RPMI7951 (cell line): ENCODE measurements at regions not wholly inside any gene's neighbourhood (a gene's known extent, or its start where the extent isn't known, plus 50 kb on each side); places are given as distances from the start of the nearest gene placed in this dataset.

ENCODE experiments used
- DNase-seq: peaks from one replicate; pipeline ENCODE4 v3.0.0-alpha.2; 2012; ENCODE audit warnings: low read depth

GRCh38 chr5:144831650-144832049, 661.0 kb downstream of the KCTD16 start:
- no peak for DNase-seq

GRCh38 chr5:144822503-144822902, 651.8 kb downstream of the KCTD16 start:
- DNase-seq, result no peak

GRCh38 chr5:144820278-144820677, 649.6 kb downstream of the KCTD16 start:
- DNase-seq, result no peak

- no peak for DNase-seq
These were observed 644.5 kb downstream of the KCTD16 start for GRCh38 chr5:144815131-144815530.

GRCh38 chr5:144812763-144813162, 642.1 kb downstream of the KCTD16 start:
- DNase-seq, result no peak

GRCh38 chr5:144800169-144800568, 629.5 kb downstream of the KCTD16 start:
- no peak for DNase-seq

- DNase-seq, result no peak
These were observed 627.9 kb downstream of the KCTD16 start for GRCh38 chr5:144798595-144798994.

GRCh38 chr5:144794922-144795321, 624.2 kb downstream of the KCTD16 start:
- no peak for DNase-seq

GRCh38 chr5:144788556-144788955, 617.9 kb downstream of the KCTD16 start:
- no peak for DNase-seq

- no peak for DNase-seq
These were observed 617.4 kb downstream of the KCTD16 start for GRCh38 chr5:144788046-144788445.

- DNase-seq, result no peak
These were observed 608.7 kb downstream of the KCTD16 start for GRCh38 chr5:144779368-144779767.

GRCh38 chr5:144778561-144778960, 607.9 kb downstream of the KCTD16 start:
- DNase-seq, result no peak

GRCh38 chr5:144774197-144774596, 603.5 kb downstream of the KCTD16 start:
- no peak for DNase-seq

- no peak for DNase-seq
These were observed 603.0 kb downstream of the KCTD16 start for GRCh38 chr5:144773628-144774027.

- no peak for DNase-seq
These were observed 601.1 kb downstream of the KCTD16 start for GRCh38 chr5:144771802-144772201.

GRCh38 chr5:144742361-144742760, 571.7 kb downstream of the KCTD16 start:
- no peak for DNase-seq

- DNase-seq, result no peak
These were observed 561.1 kb downstream of the KCTD16 start for GRCh38 chr5:144731786-144732185.

GRCh38 chr5:144712090-144712489, 541.4 kb downstream of the KCTD16 start:
- DNase-seq, result no peak

- no peak for DNase-seq
These were observed 540.5 kb downstream of the KCTD16 start for GRCh38 chr5:144711172-144711571.

GRCh38 chr5:144710637-144711036, 540.0 kb downstream of the KCTD16 start:
- no peak for DNase-seq

- no peak for DNase-seq
These were observed 533.1 kb downstream of the KCTD16 start for GRCh38 chr5:144703776-144704175.

- DNase-seq, result no peak
These were observed 527.8 kb downstream of the KCTD16 start for GRCh38 chr5:144698484-144698883.

GRCh38 chr5:144697847-144698262, 527.2 kb downstream of the KCTD16 start:
- peak; percentile 11 for DNase-seq

- no peak for DNase-seq
These were observed 521.3 kb downstream of the KCTD16 start for GRCh38 chr5:144691936-144692335.

GRCh38 chr5:144684899-144685298, 514.2 kb downstream of the KCTD16 start:
- no peak for DNase-seq
